DND-41 (cell line): ENCODE measurements at regions not wholly inside any gene's neighbourhood (a gene's known extent, or its start where the extent isn't known, plus 50 kb on each side); places are given as distances from the start of the nearest gene placed in this dataset.

ENCODE experiments used
- EZH2 ChIP-seq: IDR thresholded peaks from 3 replicates; pipeline ENCODE4 v1.6.1; 2012; ENCODE audit warnings: borderline replicate concordance, low read depth, mild to moderate bottlenecking, moderate library complexity, low read length, inconsistent platforms; ENCODE audit not compliant: severe bottlenecking
- TF ChIP-seq, protein P1 (sequence below): IDR thresholded peaks from 2 replicates; pipeline ENCODE4 v1.5.1; 2012; ENCODE audit warnings: borderline replicate concordance, low read length, moderate library complexity, mild to moderate bottlenecking; ENCODE audit not compliant: poor library complexity, severe bottlenecking; ENCODE audit errors: extremely low read depth

DNA sequence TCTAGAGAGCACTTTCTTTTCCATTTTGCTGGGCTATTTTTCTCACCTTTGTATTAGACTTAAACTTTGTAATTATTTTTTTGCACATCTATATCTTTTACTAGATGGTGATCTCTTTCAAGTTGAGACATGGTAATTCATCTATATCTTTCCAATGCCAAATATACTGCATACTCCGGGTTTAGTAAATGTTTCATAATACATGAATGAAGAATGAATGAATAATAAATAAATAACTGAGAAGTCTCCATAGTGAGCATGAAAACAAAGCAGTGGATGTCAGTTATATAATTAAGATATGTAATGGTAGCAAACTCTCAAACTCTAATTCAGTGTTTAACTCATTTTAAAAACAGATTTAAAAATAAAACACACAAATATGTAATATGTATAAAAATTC lies 342.5 kb upstream of the KITLG start:
- TF ChIP-seq, protein P1, sequence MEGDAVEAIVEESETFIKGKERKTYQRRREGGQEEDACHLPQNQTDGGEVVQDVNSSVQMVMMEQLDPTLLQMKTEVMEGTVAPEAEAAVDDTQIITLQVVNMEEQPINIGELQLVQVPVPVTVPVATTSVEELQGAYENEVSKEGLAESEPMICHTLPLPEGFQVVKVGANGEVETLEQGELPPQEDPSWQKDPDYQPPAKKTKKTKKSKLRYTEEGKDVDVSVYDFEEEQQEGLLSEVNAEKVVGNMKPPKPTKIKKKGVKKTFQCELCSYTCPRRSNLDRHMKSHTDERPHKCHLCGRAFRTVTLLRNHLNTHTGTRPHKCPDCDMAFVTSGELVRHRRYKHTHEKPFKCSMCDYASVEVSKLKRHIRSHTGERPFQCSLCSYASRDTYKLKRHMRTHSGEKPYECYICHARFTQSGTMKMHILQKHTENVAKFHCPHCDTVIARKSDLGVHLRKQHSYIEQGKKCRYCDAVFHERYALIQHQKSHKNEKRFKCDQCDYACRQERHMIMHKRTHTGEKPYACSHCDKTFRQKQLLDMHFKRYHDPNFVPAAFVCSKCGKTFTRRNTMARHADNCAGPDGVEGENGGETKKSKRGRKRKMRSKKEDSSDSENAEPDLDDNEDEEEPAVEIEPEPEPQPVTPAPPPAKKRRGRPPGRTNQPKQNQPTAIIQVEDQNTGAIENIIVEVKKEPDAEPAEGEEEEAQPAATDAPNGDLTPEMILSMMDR, result no peak
- TF ChIP-seq EZH2, result no peak
